Fibroblast of pulmonary artery (primary cell): ENCODE measurements at regions not wholly inside any gene's neighbourhood (a gene's known extent, or its start where the extent isn't known, plus 50 kb on each side); places are given as distances from the start of the nearest gene placed in this dataset.

Source experiments
- DNase-seq: peaks from one replicate; pipeline ENCODE4 v3.0.0-alpha.2; 2010; ENCODE audit warnings: low read depth
- H3K4me3 ChIP-seq: replicated peaks from 2 replicates; pipeline ENCODE4 v1.5.1; 2011; ENCODE audit warnings: low read depth, mild to moderate bottlenecking, control low read depth, low read length, moderate library complexity
- TF ChIP-seq, protein P1 (sequence below): IDR thresholded peaks from 2 replicates; pipeline ENCODE4 v1.5.1; 2011; ENCODE audit warnings: mild to moderate bottlenecking, control low read depth, low read length, inconsistent platforms; ENCODE audit errors: missing control alignments

DNA sequence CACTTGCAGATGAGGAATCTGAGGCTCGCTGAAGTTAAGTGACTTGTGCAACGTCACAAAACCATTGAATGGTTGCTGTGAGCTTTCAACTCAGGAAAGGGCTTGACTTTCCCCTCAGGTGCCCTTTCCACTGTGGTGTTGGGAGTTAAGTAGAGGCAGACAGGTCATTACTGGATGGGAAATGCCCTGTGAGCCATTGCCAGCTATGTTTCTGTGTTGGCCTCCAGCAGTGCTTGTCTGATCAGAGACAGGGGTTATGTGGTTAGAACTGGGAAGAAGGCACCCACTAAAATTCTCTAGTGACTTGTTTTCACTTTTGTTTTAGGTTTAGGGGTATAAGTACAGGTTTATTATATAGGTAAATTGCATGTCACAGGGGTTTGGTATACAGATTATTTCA lies 96.6 kb downstream of the FDX1 start:
- H3K4me3 ChIP-seq, result no peak overlapping the region
- DNase-seq, result no peak
- TF ChIP-seq, protein P1, sequence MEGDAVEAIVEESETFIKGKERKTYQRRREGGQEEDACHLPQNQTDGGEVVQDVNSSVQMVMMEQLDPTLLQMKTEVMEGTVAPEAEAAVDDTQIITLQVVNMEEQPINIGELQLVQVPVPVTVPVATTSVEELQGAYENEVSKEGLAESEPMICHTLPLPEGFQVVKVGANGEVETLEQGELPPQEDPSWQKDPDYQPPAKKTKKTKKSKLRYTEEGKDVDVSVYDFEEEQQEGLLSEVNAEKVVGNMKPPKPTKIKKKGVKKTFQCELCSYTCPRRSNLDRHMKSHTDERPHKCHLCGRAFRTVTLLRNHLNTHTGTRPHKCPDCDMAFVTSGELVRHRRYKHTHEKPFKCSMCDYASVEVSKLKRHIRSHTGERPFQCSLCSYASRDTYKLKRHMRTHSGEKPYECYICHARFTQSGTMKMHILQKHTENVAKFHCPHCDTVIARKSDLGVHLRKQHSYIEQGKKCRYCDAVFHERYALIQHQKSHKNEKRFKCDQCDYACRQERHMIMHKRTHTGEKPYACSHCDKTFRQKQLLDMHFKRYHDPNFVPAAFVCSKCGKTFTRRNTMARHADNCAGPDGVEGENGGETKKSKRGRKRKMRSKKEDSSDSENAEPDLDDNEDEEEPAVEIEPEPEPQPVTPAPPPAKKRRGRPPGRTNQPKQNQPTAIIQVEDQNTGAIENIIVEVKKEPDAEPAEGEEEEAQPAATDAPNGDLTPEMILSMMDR, result no peak
